Inflammatory macrophage (primary cell): ENCODE measurements at regions not wholly inside any gene's neighbourhood (a gene's known extent, or its start where the extent isn't known, plus 50 kb on each side); places are given as distances from the start of the nearest gene placed in this dataset.
"Not testable (repeated sequence)": the region's sequence is repeated elsewhere in the genome, so short reads cannot be mapped to it uniquely, and the experiment has no call there.

Experiments
- DNase-seq, 2 donors: peaks; one replicate each; pipeline ENCODE4 v3.0.0-alpha.2; 2020 to 2022

- no peak for DNase-seq
Observed at GRCh38 chr10:44747593-44748172, 163.5 kb upstream of the TMEM72 start.

DNA sequence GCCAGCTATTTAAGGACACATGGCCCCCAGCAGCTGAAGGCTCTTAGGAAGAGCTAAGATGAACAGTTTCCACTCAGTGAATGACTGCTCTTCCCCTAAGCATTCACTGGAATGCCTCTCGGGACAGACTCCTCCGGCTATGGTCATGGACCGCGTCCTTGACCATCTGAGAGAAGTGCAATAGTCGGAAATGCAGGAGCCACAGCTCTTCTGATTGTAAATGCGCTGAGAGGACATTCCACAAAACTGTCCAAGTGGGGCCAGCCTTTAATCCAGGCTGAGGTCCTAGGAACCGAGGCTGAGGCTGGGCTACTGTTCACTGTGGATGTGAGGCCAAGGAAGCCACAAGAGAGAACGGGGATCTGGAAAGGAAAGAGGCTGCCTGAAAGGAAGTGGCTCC is 162.0 kb upstream of the TMEM72 start:
- no peak for DNase-seq

- no peak for DNase-seq
Observed at GRCh38 chr10:44752451-44753441, 158.4 kb upstream of the TMEM72 start.

DNA sequence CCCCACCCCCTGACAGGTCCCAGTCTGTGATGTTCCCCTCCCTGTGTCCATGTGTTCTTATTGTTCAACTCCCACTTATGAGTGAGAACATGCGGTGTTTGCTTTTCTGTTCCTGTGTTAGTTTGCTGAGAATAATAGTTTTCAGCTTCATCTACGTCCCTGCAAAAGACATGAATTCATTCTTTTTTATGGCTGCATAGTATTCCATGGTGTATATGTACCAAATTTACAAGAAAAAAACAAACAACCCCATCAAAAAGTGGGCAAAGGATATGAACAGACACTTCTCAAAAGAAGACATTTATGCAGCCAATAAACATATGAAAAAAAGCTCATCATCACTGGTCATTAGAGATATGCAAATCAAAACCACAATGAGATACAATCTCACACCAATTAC is 156.8 kb upstream of the TMEM72 start:
- DNase-seq: not testable (repeated sequence)

DNA sequence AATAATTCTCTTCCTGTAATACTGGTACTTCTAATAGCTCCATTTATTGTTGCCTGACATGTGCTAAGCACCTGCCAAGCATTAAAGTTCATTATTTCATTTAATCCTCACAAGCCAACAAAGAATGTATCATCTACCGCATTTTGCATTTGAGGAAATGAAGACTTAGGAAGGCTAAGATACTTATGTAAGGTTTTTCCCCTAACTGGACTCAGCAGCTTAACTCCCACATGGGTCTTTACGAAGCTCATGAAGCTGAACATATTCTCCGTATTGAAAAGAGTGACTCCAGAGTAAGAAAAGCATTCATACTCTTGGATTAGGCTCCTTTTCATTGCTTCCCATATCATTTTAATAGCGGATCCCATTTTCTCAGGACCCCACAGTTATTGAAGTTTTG is 155.7 kb upstream of the TMEM72 start:
- no peak for DNase-seq

DNA sequence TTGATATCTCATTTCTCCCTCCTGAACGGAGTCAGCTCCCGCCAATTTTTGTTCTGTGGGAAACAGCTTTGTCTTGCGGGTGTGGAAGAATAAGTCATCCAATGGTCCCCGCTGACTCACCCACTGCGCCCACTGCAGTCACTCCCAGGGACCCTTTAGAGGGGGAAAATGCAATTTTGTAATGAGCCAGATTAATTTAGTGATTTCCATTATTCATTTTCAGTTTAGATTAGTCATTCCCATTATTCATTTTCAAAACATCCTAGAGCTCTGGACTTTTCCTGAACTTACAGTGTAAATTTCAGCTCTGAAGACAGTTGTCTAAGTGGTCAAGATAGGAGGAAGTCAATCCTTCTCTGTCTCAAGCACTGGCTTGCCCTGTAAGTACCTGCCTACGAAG is 154.9 kb upstream of the TMEM72 start:
- DNase-seq: no peak

- no peak for DNase-seq
Observed at GRCh38 chr10:44757551-44758205, 153.5 kb upstream of the TMEM72 start.

- no peak for DNase-seq
Observed at GRCh38 chr10:44759122-44759521, 152.0 kb upstream of the TMEM72 start.

DNA sequence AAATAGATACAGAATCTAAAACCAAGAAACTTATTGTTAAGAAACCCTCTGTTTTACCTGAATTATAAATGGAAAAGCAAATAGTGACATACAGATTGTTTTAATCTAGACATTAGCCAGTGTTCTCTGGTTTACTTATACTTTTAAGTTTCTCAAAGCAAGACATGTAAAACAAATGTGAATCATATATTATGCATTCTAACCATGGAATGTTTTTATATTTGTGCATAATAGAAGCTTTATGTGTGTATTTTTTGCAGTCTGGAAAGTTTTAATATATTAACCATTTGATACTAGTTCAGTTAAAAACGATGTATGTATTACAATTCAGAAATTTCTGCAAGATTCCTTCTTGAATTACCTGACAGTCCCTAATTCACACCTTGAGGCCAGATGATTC is 150.6 kb upstream of the TMEM72 start:
- no peak for DNase-seq

GRCh38 chr10:44761076-44761475 is 150.1 kb upstream of the TMEM72 start:
- DNase-seq: no peak

- DNase-seq: no peak
Observed at GRCh38 chr10:44763331-44763730, 147.8 kb upstream of the TMEM72 start.

DNA sequence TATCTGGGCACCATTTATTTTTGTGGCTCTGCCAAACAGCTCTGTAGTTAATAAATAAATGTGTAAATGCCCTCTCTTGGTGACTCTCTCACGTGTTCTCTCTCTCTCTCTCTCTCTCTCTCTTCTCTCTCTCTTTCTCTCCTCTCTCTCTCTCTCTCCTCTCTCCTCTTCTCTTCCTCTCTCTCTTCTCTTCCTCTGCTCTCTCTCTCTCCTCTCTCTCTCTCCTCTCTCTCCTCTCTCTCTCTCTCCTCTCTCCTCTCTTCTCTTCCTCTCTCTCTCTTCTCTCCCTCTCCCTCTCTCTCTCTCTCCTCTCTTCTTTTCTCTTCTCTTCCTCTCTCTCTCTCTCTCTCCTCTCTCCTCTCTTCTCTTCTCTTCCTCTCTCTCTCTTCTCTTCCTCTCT is 145.8 kb upstream of the TMEM72 start:
- DNase-seq: no peak

GRCh38 chr10:44766631-44767030 is 144.5 kb upstream of the TMEM72 start:
- DNase-seq: no peak

DNA sequence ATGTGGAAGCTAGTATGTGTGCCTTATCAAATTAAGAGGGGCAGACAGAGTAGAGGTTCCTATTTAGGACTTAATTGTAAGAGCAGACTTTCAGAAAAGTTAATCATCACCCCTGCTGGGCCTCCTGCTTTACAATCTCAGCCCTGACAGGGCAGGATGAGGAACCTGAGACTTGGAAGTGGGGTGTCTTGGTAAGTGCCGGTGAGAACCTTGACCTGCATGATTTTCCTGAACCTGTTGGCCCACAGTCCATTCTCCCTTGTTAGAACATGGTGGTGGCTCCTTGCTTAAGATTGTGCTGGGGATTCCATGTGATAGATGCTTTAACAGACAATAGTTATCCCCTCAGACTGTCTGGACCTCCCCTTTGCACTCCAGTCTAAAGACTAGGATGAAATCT is 141.7 kb upstream of the TMEM72 start:
- no peak for DNase-seq

- DNase-seq: no peak
Observed at GRCh38 chr10:44771233-44771995, 139.7 kb upstream of the TMEM72 start.

- DNase-seq: no peak
Observed at GRCh38 chr10:44773565-44773964, 137.6 kb upstream of the TMEM72 start.

DNA sequence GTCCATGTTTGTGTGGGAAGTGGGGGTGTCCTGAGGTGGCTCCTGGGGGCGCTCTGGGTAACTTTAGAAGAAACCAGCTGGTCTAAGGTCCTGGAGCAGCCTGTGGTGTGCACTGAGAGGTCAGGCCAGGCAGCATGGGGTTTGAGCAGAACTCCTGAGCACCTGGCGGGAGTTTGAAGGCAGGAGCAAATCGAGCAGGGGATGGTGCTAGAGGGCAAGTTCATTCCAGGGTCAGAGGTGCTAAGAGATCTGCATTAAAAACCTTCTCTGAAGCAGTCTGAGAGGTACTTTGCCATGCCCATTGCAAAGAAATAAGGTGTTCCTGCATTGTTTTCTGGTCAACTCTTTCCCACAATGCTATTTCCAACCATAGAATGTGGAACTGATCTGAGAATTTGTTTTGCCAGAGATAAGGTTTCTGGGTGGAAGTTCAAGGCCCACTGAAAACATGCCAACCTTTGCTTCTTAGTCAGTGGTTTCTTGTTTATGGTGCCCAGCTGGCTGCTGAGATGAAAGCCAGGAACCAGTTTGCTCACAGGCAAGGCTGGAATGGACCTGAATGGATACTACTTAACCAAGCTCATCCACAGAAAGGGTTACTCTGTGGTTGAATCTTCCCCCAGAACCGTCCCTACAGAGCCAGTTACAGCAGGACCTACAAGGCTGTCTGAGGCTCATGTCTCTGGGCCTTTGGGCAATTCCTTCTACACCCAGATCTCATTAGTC is 136.3 kb upstream of the TMEM72 start:
- DNase-seq: no peak

- DNase-seq: no peak
Observed at GRCh38 chr10:44775402-44775741, 135.8 kb upstream of the TMEM72 start.

DNA sequence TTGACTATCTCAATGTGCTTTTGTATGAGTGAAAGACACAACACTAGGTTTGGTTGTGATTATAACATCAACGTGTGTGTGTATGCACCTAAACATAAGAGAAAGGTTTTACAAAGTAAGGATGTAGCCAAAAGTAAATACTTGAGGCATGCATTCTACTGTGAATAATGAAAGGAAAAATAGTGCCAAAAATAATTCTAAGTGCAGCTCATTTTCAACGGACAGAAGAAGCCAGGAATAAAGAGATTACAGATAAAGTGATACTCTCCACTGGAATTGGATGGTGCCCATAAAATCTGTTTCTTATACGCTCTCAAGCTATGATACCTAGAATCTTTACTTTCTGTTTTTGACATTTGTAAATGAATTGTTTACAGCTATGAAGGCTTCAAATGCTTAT is 135.0 kb upstream of the TMEM72 start:
- no peak for DNase-seq

DNA sequence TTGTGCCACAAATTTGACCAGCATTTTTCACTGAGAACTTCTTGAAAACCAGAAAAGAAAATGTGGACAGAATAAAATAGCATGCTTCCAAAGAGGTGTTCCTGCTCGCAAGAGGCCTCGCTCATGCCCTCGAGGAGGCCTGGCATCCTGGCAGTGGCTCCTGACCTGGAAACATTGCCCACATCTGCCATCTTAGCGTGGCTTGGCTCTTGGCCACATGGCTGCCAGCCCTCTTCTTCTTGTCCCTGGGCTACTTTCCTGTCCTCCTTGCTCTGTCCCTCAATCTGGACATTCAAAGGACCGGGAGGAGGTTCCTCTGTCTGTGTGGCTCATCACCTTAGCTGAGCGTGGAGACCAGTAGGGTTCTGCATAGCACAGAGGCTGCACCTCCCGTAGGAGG is 131.6 kb upstream of the TMEM72 start:
- DNase-seq: no peak

- no peak for DNase-seq
Observed at GRCh38 chr10:44780426-44780825, 130.7 kb upstream of the TMEM72 start.

GRCh38 chr10:44781131-44781530 is 130.0 kb upstream of the TMEM72 start:
- no peak for DNase-seq
